ENCODE measurements at regions not wholly inside any gene's neighbourhood (a gene's known extent, or its start where the extent isn't known, plus 50 kb on each side); places are given as distances from the start of the nearest gene placed in this dataset.

GRCh38 chr5:135662061-135662481, 83.3 kb upstream of the CXCL14 start:
- ATAC-seq: no peak
- DNase-seq: no peak

DNA sequence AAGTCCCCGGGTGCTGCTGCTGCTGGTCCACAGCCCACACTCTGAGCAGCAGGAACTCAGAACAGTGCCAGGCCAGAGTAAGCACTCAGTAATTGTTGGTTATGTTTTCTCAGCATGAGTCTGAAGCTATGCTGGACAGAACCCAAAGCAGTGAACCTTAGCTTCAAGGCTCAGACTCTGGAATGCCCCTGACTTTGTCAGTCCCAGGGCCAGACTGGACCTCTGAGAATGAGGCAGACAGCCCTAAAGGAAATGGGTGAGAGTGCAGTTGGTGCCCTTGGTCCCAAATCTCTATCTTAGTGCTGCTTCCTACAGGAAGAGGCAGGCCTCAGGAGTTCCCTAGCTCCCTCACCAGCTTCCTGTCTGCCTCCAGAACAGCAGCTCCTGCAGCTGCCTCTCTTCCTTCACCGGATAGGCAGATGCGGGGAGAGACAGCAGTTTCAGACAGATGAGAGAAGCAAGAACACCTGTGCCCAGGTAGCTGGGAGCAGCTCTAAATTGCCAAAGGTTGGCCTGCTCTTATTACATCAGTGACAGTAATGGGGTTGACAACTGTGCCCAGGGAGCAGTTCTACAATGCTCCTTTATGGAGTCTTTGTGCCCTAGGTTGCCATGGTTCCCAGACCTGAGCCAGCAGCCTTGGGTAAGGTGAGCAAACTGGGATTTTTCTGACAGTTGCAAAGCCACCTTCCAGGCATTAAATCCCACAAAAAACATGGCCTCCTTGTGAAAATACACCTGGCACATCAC, 82.2 kb upstream of the CXCL14 start:
- ATAC-seq (no peak), DNase-seq (no peak)

GRCh38 chr5:135657536-135658305, 78.9 kb upstream of the CXCL14 start:
- DNase-seq (no peak), ATAC-seq (no peak)

GRCh38 chr5:135655468-135655815, 76.7 kb upstream of the CXCL14 start:
- no peak for ATAC-seq

DNA sequence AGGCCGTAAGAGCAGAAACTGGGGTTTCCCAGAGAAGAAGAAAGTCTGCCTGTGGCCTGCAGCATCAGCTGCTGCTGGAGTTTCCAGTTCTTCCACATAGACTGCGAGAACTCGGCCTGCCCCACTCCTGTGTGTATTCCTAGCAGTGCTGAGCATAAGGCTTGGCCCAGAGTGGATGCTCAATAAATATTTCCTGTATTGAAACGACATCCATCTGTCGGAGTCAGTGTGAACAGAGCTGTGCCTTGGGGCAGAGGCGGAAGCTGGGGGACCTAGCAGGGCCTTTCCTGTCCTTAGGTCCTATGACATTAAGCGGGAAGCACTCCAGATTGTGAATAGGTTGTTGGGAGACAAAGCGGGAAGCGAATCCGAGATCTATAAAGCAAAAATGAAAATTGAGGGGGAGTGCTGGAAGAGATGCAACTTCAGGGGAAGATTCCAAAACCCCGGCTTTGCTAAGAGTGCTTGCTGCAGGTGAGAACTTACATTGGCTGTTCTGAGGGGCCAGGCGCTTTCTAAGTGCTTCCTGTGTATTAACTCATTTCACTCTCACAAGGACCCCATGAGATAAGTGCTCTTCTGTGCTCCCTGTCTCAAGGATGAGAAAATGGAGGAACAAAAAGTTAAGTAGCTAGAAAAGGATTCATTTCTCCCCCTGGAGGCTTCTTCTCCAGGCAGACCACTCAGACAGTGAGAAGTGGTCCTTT, 76.1 kb upstream of the CXCL14 start:
- ATAC-seq (no peak), DNase-seq (no peak)

More at GRCh38 chr5:135655468-135655815, 76.7 kb upstream of the CXCL14 start:
- DNase-seq: no peak

DNA sequence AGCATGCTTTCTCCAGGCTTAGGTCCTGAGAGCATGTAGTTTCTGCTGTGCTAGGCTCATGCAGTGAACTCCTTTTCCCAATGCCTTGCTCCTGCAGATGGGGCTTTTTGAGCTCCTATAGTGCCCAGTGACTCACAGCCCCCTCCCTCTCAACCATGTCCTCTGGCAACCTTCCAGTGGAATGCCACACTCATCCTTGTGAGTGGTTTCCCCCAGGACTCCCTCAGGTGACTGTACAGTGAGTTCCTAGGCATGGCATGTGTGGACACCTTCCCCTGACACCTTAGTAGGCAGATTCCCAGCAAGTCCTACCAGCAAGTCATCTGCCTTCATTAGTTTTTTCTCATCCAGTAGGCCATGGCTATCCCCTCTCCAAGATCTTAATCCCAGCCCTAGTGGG, 72.4 kb upstream of the CXCL14 start:
- ATAC-seq: no peak
- DNase-seq: no peak

- ATAC-seq (no peak), DNase-seq (no peak)
Observed at GRCh38 chr5:135650081-135650480, 71.3 kb upstream of the CXCL14 start.

DNA sequence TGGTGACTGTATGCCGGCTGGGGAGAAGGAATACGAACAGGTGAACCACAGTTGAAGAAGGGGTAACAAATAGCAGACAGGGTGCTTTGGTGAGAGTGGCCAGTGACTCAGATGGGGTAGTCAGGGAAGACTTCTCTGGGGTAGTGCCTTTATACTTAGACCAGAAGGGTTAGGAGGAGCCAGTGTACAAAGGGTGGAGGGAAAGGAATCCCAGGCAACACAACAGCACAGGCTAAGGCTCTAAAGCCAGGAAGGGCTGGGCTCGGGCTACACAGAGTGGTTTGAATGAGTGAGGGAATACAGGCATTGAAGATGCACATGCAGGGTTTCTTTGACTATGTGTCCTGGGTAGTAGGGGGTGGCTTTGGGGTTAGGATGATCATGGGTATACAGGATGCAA, 70.6 kb upstream of the CXCL14 start:
- ATAC-seq (no peak), DNase-seq (no peak)

DNA sequence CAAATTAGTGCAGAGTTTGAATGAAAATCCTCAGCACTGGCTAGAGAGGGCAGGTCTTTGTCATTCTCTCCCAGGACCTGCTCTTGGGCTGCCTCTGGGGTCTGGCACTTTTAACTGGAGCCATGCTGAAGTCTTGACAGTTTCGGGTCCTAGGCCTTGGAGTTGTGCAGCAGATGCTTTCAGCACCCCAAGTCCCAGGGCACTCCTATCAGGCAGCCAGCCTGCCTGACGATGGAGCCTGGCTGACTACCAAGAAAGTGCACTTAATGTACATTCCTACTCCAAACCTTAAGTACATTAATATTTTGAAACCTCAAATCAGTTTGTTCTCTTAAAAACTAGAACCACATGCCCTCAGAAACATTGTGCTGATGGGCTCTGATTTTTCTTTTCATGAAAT, 69.3 kb upstream of the CXCL14 start:
- ATAC-seq (no peak), DNase-seq (no peak)

DNA sequence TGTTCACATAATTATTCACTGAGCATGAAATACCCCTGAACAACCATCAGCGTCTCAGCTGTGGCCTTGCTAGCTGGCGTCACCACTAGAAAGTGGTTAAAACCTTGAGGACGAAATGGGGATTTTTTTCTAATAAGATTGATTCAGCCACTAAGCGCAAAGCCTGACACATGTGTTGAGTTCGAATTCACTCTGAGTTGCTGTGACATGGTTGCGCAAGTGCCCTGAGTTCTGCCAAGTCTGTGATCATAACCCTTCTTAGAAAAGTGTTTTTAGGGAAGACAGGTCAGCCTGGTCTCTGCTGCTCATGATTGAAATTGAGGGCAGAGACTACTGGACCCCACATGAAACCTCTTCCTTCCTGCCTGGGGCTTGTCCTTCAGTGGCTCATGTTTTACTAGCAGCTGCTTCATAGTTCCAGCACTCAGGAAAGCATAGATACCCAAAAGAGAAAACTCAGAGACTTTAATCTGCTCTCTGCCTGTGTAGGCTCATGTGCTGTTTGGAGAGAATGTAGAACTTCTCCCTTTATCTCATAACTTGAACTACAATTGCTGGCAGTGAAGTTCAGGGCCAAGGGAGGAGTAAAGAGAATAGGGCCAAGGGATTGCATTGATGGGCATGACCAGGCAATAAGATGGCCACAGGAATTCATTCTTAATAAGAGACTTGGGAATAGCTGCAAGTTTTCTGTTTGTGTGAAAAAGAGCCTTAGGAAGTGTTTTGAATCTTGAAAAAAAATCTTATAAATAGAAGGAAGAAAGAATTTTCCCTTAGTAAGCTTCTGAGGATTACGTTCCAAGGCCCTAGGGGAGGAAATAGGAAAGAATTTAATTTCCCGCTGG, 66.8 kb upstream of the CXCL14 start:
- no peak for ATAC-seq
- no peak for DNase-seq

DNA sequence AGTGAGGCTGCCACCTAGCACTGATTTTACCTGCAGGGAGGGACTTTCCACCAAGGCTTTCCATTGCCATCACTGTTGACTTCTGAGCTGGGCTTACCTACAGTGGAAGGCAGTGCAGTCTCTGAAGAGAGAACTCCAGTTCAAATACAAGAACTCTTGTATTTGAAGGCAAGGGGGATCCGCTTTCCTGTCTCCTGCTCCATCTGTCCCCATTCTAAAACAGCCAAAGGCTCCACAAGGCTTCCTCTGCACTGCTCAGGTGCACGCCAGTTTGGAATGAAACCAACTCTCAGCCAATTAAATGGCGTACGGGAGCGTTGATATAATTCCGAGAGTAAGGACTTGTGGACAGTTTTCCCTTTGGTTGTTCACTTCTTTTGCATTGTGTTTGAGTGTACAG, 66.0 kb upstream of the CXCL14 start:
- no peak for ATAC-seq
- DNase-seq: no peak

DNA sequence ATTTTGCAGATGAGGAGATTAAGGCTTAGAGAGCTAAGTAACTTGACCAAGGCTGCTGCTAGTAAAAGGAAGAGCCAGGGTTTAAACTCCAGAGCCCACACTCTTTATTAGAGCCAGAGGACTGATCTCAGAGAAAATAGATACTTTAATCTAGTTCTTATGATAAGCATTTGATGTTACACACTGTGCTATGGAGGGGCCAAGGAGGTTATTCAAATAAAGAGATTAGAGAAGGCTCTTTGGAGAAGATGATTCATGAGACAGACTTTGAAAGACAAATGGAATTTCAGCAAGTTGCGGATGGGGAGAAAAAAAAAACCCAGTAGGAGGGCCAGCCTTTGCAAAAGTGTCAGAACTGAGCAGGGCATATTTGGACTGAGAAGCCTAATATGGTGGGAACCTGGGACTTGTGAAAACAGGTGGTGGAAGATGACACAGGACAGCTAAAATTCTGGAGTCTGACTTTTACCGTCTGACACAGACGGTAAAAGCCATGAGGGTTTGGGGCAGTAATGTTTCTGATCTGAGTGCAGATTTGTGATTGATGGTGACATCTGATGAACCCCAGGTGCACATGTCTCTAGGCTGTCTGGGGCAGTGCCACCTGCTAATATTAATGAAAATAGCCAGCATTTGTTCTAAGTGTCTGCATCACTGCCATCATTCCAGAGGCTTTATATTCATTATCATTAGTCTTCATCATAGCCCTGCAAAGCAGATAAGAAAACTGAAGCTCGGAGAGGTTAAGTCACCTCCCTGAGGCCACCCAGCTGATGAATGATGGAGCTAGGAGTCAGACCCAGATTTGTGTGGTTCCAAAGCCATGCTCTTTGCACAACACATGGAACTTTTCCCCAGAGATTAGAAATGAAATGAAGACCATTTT, 65.3 kb upstream of the CXCL14 start:
- ATAC-seq: no peak

DNA sequence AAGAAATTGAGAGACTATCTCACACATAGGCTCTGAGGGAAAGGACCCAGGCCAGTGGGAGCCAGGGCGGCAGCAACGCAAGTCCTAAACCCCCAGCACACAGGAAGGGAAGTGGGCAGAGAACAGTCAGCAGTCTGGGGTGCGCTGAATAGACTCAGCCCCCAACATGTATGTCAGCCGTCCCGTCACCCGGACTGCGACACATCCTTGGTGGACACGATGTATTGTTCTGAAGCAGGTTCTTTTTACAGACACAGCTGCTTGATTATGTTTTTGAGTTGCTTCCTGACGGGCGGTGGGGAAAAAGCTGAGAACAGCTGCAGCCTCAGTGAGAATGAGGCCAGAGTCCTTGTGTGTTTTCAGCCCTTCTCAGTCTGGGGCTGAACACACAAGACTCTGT, 64.1 kb upstream of the CXCL14 start:
- DNase-seq: no peak
- ATAC-seq: no peak

More for the DNA sequence above, 65.3 kb upstream of the CXCL14 start:
- no peak for DNase-seq

- no peak for ATAC-seq
- no peak for DNase-seq
Observed at GRCh38 chr5:135642488-135642870, 63.7 kb upstream of the CXCL14 start.

GRCh38 chr5:135641734-135642487, 63.1 kb upstream of the CXCL14 start:
- DNase-seq (no peak), ATAC-seq (no peak)

DNA sequence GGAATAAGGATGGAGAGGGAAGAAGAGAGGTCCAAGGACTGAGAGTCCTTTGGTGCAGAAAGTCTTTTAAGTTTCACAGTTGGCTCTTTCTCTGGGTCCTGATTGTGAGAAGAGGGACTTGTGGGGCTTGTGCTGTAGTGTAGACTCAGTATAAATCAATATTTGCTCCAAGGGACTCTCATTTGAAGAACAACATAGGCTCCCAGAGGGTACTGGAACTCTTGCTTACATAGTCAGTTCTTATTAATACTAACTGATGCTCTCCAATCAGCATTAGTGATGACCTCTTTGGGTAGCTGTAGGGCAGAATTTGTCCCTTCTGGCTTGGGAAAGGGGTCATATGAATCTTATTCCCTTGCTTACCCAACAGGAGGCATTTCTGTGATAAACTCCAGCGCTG, 62.5 kb upstream of the CXCL14 start:
- DNase-seq (no peak), ATAC-seq (no peak)

GRCh38 chr5:135635451-135635850, 56.7 kb upstream of the CXCL14 start:
- ATAC-seq (no peak), DNase-seq (no peak)

DNA sequence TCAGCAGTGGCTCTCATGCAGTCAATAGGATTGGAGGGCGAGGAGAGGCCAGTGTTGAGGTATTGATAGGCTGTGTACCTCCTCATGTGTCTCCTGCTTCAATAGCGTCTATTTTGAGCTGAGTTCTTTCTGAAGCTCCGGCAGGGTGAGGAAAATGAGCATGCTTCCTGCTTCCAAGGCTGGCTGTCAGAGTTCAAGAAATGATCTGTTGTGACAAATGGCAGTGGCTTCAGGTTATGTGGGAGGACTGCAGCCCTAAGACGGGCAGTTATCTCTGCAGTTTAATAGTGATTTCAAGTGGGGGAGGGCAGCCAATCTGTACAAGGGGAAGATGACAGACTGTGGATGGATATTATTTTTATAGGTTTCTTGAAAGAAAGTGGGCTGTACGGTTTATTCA, 54.0 kb upstream of the CXCL14 start:
- ATAC-seq (no peak), DNase-seq (no peak)

DNA sequence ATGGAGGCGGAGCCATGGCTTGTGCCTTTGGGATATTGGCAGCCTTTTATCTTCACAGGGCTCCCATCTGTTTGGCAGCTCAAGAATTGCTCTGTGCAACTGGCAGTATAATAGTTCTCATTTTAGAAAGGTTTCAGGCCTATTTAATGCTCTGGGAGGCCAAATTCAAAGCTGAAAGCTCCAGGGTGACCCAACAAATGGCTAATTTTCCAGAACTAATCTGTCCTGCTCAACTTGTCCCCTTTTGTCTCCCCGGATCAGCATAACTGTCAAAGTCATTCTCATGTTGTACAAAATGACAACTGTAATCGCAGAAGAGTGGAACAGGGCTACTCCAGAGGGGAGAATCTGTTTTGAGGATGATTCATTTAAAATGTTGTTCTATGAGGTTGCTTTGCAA, 52.6 kb upstream of the CXCL14 start:
- DNase-seq (no peak), ATAC-seq (no peak)

DNA sequence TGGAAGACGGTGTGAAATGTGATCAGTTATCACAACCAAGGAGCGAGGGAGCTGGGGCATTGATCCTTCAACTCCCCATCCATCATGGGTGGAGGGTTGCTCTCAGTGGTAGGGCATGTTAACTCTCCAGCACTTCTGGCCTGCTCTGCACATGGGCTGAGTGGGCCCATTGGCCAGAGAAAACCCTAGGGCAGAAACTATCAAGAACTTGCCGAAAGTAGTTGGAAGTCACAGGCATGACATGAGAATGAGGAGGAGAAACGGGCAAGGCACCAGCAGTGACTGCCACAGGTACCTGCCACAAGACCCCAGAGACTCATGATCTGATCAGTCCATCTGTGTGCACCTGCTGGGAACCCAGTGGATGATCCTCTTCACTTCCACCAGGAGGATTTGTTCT, 50.9 kb upstream of the CXCL14 start:
- no peak for ATAC-seq

More for the DNA sequence above, 50.9 kb upstream of the CXCL14 start:
- no peak for DNase-seq

Measured in stimulated activated naive CD8-positive, alpha-beta T cell treated with anti-CD3 and anti-CD28 coated beads, Interleukin-15, Interleukin-2, amounts not matched to agents 100 U/mL and 50 U/mL, for 24 hours (primary cell).